Sciatic nerve (tissue), 2 donors: ENCODE measurements at regions not wholly inside any gene's neighbourhood (a gene's known extent, or its start where the extent isn't known, plus 50 kb on each side); places are given as distances from the start of the nearest gene placed in this dataset.
A peak's percentile ranks its signal among the peaks of the same experiment; 100 is the strongest.
"Not testable (repeated sequence)": the region's sequence is repeated elsewhere in the genome, so short reads cannot be mapped to it uniquely, and the experiment has no call there.

Experiments used
- ATAC-seq: fragments of 200-7000 bp; cut with Tn5 transposase; one replicate; pipeline ENCODE4 v1.9.1; 2020; ENCODE audit warnings: mild to moderate bottlenecking, moderate library complexity
- DNase-seq: peaks from one replicate; pipeline ENCODE4 v3.0.0-alpha.2; 2020; ENCODE audit warnings: low spot score
- intact Hi-C: fragments of 100-400 bp; cut with DNase I; formaldehyde crosslinking; loops from one replicate; pipeline ENCODE4 v1.14.2; 2022
- donor health status: DM: no; HTN: no; CAD: no.
- donor health status: DM: no; HTN: no; CAD: no.

DNA sequence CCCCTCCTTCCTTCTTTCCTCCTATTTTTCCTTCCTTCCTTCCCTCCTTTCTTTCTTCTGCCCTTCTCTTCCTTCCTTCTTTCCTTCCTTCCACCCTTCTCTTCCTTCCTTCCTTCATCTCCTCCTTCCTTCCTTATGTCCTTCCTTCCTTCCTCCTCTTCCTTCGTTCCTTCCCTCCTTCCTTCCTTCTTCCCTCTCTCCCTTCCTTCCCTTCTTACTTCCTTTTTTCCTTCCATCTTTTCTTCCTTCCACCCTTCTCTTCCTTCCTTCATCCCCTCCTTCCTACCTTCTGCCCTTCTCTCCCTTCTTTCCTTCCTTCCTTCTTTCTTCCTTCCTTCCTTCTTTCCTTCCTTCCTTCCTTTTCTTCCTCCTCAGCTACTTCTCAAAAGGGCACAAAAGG is 287.3 kb upstream of the ZNF507 start:
- DNase-seq (no peak), ATAC-seq (no peak)
- intact Hi-C loops, result no loop called here

DNA sequence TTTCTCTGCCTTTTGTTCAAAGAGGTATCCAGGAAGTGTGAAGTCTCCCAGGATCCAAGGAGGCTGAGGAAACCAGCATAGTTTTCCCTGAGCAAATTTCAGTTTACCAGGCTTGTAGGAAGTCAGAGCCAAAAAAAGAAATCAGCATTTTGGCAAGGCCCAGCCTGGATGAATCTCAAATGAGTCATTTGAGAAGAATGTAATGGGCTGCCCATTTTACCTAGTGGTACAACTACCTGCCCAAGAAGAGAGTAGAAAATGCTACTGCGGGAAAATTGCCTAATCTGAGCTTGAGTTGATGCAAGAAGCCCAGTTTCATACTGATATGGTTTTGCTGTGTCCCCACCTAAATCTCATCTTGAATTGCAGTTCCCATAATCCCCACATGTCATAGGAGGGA is 284.1 kb upstream of the ZNF507 start:
- ATAC-seq, result no peak
- intact Hi-C loops, result no loop called here
- no peak for DNase-seq

GRCh38 chr19:32063601-32064000 is 281.8 kb upstream of the ZNF507 start:
- DNase-seq (no peak), ATAC-seq (no peak)
- intact Hi-C loops, result no loop called here

- no peak for DNase-seq
- no peak for ATAC-seq
- intact Hi-C loops, result no loop called here
Observed at GRCh38 chr19:32066056-32066455, 279.4 kb upstream of the ZNF507 start.

GRCh38 chr19:32067685-32068084 is 277.7 kb upstream of the ZNF507 start:
- DNase-seq, result no peak
- intact Hi-C loops, result no loop called here
- ATAC-seq, result no peak

DNA sequence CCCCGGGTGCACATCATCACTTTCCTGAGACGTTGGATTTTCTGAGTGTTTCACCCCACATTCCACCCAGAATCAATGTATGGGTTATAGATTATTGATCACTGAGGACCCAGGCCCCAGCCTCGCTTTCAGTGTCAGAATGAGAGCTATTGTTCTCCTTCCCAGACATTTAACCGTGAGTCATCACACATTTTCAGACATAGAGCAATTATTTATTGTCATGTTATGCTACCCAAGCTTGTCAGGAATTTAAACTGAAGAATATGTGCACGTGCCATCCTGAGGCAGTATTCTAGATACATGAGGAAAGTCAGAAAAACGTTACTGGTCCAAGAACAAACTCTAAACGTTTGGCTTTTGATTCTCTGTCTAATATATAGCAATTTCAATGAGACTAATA is 276.6 kb upstream of the ZNF507 start:
- intact Hi-C loops, result no loop called here
- DNase-seq, result no peak
- ATAC-seq, result no peak

GRCh38 chr19:32070101-32070500 is 275.3 kb upstream of the ZNF507 start:
- intact Hi-C loops, result no loop called here
- DNase-seq (no peak), ATAC-seq (no peak)

DNA sequence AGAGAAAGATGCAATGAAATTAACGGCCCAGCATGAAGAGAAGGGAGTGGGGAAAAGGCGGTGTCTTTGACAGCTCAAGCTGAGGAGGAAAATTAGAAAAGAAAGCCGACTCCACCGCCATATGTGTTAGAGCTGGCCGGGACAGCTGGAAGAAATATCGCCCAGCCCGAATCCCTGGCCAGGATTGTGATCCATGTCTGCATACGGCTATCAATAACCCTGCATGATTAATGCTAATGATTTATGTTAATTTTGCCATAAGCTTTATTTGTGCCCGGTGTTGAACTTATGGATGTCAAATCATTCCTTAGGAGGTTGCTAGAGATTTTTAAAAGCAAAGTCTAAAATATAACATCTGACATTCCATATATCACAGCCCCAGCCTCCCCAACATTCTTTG is 263.4 kb upstream of the ZNF507 start:
- ATAC-seq, result no peak
- no peak for DNase-seq
- intact Hi-C loops, result no loop called here

DNA sequence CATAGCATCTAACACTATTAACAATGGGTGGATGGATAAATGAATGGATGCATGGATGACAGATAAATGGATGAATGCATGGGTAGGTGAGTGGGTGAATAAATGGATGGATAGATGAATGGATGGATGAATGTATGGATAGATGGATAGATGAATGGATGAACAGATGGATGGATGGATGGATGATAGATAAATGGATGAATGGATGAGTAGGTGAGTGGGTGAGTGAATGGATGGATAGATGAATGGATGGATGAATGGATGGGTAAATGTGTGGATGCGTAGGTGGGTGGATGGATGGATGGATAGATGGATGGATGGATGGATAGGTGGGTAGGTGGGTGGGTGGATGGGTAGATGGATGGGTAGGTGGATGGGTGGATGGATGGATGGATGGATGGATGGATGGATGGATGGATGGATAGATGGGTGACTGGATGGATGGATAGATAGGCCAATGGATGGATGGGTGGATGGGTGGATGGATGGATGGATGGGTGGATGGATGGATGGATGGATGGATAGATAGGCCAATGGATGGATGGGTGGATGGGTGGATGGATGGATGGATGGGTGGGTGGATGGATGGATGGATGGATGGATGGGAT is 260.6 kb upstream of the ZNF507 start:
- ATAC-seq, intact Hi-C loops, DNase-seq: not testable (repeated sequence)

GRCh38 chr19:32091241-32091640 is 254.2 kb upstream of the ZNF507 start:
- DNase-seq (no peak), ATAC-seq (no peak)
- intact Hi-C loops, result no loop called here

GRCh38 chr19:32097011-32097410 is 248.4 kb upstream of the ZNF507 start:
- DNase-seq (no peak), ATAC-seq (no peak)
- intact Hi-C loops, result no loop called here

- intact Hi-C loops, result no loop called here
- no peak for DNase-seq
- ATAC-seq, result no peak
Observed at GRCh38 chr19:32097620-32098019, 247.8 kb upstream of the ZNF507 start.

GRCh38 chr19:32098968-32099367 is 246.4 kb upstream of the ZNF507 start:
- intact Hi-C loops, result no loop called here
- DNase-seq (no peak), ATAC-seq (no peak)

- ATAC-seq, result no peak
- no peak for DNase-seq
- intact Hi-C loops, result no loop called here
Observed at GRCh38 chr19:32101206-32101605, 244.2 kb upstream of the ZNF507 start.

DNA sequence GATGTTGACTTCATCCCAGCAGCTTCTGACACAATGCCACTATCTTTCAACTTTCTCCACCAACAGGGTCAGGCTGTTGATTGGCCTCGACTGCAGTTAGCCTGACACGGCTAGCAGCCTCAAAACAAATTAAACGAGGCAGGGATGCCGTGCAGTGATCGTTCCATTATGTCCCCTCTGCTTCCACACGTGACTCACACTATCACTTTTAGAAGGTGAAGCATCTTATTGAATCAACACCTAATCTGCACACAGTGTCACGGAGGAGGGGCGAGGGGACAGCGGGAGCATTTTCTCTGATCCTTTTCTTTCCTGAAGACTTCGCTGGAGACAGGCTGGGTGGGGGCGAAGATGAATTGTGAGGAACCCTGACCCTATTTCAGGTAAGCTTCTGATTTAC is 241.9 kb upstream of the ZNF507 start:
- ATAC-seq, result no peak
- DNase-seq, result no peak
- intact Hi-C loops, result no loop called here

- no peak for DNase-seq
- intact Hi-C loops, result no loop called here
- peak; percentile 41 for ATAC-seq
Observed at GRCh38 chr19:32104153-32104849, 241.1 kb upstream of the ZNF507 start.

- intact Hi-C loops, result no loop called here
- DNase-seq (no peak), ATAC-seq (no peak)
Observed at GRCh38 chr19:32104850-32105235, 240.6 kb upstream of the ZNF507 start.

- intact Hi-C loops, result no loop called here
- DNase-seq (no peak), ATAC-seq (peak; percentile 36)
Observed at GRCh38 chr19:32105527-32106310, 239.7 kb upstream of the ZNF507 start.

DNA sequence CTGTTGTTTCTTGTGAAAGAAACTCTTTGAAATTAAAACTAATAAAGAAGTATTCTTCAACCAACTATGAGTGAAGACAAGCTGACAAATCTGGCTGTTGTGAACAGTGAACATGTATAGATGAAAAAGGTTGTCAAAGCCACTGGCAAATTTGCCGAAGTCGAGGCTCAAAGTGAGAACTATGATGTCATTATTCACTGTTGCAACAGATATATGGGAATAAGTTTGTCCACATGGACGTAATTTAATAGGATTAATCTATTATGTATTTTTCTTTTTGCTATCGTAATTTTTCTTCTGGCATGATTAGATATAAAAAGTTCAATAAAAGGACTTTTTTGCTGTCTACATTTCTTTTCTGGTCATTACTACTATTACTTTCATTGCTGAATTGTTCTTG is 223.2 kb upstream of the ZNF507 start:
- ATAC-seq (no peak), DNase-seq (no peak)
- intact Hi-C loops, result no loop called here

GRCh38 chr19:32123355-32123940 is 222.0 kb upstream of the ZNF507 start:
- ATAC-seq (no peak), DNase-seq (no peak)
- intact Hi-C loops, result no loop called here
